NCI-H510A treated with DMSO at 0.1 percent for 48 hours (cell line): ENCODE measurements at regions not wholly inside any gene's neighbourhood (a gene's known extent, or its start where the extent isn't known, plus 50 kb on each side); places are given as distances from the start of the nearest gene placed in this dataset.

Experiments used
- DNase-seq: peaks from one replicate; lab custom pipeline; 2025; lab: John Stamatoyannopoulos, UW

DNA sequence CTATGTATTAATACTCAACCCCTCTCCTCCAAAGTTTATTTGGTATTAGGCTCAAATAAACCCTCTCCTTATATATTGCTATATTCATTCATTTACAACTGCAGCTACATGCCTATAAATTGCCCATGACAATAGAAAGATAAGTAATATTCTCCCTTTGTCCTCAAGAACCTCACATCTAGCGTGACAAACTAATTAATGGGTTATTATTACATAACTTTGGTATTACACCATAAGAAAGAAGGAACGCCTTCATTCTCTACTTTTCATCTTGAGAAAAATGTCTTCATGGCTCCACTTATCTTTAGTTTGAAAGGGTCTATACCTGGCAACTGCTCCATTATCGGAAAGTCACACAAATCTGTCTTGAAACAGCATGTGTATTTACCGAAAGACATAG lies 157.7 kb upstream of the RASGEF1B start:
- no peak for DNase-seq

GRCh38 chr4:81628489-81628888 lies 156.8 kb upstream of the RASGEF1B start:
- DNase-seq: no peak

DNA sequence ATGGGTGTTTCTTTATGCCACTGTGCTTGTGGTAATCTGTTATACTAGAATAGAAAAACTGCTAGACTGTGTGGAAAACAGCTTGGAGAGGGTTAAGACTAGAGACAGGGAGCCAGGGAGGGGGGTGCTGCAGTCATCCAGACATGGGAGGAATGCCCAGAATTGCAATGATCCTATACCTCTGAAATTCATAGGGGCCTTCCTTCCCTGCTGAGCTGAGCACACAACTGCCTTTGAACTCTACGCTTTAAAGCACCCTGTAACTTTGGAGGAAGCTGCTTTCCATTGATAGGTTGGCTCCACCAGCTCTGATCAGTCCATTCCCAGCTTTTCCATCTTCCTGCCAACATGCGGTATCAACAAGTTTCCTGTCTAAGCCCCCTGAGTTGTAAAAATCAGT lies 155.9 kb upstream of the RASGEF1B start:
- DNase-seq: no peak

GRCh38 chr4:81626851-81627250 lies 155.1 kb upstream of the RASGEF1B start:
- DNase-seq: no peak

DNA sequence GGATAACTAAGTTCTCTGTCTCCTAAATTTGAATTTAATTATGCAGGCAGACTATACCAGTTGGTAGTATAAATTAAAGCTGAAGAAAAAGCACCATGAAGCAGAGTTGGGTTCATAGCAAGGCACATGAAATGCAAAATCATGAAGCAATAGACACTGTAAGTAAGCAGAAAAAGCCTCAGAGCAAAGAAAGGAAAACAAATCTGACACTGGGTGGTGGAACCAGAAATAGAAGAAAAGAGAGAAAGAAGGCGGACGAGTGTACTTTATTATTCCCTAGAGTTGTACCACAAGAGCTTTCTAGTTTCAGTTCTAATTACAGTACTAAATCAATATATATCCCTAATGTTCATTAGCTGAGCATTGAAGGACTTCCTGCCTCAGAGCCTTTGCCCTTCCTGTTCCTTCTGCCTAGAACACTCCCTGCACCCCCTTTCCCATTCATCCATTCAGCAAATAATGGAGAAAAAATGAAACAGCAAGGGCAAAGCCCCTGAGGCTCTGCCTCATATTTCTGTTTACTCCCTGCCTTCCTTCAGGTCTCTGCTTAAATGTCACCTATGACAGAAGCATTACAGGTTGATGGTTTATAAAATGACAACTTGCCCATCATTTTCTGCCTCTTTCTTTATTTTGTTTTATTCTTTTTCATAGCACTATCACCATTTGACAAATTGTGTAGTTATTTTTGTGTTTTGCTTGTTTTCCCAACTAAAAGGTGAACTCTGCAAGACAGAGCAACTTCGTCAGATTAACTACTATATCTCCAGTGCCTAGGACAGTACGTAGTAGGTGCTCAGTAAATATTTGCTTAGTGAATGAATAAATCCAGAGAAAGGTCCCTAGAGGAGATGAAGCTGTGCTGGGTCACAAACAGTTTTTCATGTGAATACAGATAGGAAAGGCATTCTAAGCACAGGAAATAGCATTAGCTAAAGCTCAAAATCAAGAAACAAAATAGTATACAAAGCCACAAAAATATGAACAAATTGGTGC lies 154.0 kb upstream of the RASGEF1B start:
- DNase-seq: no peak

DNA sequence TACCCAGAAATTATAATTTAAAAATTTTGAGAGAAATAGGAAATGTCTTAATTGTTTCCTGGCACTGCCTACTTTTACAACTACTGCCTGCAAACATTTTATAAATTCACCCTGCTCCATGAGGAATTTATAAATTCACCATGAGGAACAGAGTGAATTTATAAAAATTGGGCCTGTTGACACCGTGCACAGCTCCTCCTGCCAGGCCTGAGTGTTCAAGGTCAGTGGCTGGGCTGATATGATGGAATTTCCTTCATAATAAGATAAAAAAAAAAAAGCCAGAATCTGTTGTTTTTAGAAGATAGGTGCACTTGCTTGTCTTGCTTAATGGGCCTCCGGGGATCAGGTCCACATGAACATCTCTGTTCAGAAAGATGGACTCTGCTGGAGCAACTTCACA lies 151.7 kb upstream of the RASGEF1B start:
- no peak for DNase-seq

DNA sequence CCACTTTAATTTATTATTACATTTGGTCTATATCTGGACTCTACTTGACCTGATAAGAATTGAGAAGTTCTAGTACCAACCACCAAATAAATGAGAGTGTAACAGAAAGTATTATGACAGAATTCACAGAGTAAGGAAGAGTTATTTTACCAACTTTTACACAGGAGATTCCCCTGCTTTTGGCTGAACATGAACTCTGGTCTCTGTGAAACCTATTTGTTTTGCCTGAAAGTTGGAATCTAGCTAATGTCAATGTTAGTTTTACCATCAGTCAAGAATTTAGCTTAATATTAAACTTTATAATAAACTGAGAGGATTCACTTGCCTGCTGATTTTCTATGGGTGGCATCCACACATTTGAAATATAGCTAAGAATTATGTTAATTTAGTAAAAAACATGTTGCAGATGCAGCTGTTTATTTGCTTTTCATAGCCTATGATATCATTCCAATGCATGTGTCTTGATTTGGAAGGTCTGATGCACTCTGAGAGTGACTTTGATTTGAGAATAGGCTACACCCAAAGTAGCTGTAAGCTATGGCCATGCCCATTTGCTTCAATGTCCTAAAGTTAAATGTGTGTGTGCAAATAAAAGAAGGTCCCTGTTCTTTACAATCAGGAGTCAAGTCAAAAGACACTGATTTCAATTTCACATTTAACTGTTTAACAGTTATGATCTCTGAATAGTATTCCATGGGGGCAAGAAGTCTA lies 150.9 kb upstream of the RASGEF1B start:
- no peak for DNase-seq

DNA sequence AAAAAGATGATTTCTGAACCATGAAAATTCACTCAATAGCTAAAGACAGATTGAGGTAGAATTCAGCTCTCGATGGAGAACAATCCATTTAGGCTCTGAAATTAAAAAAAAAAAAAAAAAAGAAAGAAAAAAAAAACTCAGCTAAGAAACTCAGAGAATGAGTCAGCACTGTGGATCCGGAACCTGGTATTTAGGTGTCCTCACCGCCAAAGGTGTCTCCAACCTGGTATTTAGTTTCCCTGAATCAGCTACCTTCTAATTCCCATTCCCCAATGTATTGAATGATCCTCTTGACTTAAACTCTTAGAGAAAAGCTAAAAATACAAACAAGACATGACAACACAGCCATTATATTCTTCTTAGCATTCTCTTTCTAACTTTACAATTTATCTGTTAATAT lies 150.3 kb upstream of the RASGEF1B start:
- no peak for DNase-seq

DNA sequence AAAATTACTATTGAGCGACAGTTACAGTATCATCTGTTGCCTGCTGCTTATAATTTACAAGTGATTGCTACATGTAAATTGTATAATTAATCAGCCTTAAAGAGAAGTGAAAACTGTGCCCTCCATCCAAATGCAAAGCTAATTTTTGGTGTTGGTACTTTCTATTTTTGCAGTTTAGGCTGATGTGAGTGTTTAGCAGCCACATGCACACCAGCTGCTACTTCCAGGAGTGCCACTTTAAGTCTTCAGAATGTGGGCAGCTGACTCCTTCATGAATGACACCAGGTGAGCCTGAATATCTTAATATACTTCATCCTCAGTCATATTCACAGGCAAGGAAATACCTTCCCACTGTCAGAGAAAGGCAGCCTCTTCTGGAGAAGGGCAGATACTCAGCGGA lies 149.8 kb upstream of the RASGEF1B start:
- no peak for DNase-seq

DNA sequence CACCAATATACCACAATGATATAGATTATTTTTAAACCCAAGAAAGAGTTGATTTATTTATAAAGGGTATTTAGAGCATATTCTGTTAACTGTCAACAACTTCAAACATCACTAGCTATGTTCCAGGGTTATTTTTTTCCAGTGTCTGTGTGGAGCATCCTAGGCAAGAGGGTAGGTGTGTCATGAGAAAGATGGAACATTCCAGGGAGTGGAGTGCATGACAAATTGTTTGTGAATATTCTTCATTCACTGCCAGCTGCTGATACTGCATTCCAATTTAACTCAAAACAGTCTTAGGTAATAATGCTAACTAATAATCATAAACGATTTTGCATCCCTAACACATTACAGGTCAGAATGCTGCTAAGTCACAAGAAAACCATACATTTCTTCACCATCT lies 148.7 kb upstream of the RASGEF1B start:
- no peak for DNase-seq

DNA sequence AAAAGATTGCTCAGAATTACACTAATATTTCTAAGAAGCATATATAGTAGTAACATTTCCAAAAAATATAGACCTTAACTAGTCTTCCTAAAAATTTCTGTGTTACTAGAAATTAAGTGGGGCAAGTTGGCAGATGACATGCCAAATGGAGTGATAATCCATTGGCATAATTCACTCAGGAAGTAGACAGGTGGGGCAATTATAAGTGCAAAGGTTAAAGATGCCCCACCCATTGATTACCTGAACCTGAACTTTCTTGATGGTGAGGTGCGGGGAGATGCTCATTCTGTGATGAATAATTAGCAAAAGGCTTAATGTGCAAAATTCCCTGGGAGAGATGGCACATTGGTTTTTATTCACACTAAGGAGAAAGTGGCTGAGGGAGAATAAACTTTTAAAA lies 145.8 kb upstream of the RASGEF1B start:
- DNase-seq: no peak

GRCh38 chr4:81611221-81611620 lies 139.5 kb upstream of the RASGEF1B start:
- DNase-seq: no peak

GRCh38 chr4:81609844-81610243 lies 138.1 kb upstream of the RASGEF1B start:
- DNase-seq: no peak

DNA sequence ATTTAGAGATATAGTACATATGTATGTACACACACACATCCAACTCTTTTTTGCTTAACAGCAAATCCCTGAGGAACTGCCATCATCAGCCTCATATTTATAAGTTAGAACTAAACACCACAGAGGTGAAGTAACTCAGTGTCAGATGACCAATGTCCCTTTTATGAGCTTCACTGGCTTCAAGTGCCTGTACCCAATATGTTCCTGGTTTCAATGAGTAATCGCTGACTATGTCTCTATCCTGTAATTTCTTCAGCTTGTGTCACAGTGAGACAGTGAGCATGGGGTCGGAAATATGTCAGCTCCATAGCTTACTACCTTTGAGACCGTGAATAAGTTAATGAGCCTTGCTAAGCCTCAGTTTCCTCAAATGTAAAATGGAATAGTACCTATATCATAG lies 136.2 kb upstream of the RASGEF1B start:
- no peak for DNase-seq

DNA sequence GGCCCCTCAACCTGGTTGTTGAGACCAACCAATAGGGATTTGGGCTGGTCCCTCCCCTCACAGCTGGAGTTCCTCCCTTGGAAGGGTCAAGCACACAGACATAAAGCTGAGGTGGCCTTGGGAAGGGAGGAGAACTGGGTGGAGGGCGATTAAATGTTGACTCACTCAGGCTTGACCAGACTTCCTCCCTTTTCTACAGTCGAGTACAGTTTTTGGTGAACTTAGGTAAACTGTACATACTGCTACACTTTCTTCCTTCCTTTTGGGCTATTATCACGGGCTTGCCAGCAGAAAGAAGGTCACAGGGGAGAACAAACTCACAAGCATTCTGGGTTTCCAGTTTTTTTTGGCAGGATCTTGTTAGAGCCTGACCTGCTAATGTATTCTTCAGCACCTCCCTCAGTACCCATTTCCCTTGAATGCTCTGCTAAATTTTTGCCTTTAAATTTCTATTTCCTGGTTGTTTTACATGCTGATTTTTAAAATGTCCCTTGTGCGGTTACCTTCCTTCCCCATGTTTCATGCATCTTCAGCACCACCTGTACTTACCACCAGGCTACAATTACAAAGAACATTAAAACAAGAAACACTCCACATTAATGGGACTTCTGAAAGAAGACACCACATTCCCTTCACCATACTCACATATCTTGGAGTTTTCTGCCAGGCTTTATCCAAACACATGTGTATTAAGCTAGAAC lies 135.2 kb upstream of the RASGEF1B start:
- no peak for DNase-seq

DNA sequence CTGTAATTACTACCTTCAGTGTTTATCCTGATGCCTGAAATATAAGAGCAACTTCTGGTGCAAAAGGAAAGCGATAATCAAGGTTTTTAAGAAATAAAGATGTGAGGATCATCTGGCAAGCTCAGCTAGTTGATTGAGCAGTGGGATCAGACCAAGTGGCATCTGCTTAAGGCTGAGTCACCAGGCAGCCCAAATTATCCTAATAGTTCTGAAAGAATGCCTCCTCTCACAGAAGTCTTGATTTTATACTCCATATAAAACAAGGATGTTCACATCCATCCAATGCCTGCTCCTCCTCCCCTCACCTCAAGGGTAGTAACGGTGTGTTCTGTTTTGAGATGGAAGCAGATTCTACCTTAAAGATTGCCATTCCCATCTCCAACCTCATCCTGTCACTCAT lies 134.5 kb upstream of the RASGEF1B start:
- DNase-seq: no peak

DNA sequence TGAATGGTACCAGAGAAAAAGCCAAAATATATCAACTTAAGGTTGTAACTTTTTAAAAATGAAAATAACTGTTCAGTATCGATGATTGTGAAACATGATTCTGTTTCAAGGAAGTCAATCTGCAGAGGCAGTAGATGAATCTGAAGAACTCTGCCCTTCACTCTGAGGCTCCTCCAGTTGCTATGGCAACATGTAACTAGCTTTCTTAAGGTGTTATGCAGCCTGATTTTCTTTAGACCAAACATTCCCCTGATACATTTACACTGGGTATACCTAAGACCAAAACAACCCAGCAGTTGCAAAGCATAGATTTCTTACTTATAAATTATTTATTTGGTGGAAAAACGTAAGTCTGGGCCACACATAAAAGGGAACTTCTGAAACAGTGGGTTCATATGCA lies 133.6 kb upstream of the RASGEF1B start:
- no peak for DNase-seq

GRCh38 chr4:81604683-81605218 lies 133.0 kb upstream of the RASGEF1B start:
- DNase-seq: no peak

DNA sequence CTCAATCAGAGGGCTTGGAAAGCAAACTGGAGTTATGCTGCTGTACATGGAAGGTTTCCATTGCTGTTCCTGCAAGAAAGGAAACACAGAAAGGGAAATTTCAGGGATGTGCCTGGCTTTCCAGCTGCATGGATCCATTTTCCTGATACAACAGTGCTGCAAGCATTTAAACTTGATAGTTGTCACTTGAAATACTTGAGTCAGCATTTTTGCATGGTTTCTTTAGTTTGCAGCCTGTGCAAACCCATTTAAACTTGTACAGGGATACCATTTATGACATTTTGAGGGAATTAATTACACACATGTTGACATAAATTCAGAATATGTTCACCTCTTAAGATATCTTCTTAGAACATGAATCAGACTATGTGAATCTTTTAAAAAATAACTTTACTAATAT lies 131.1 kb upstream of the RASGEF1B start:
- DNase-seq: no peak

- DNase-seq: no peak
Measured at GRCh38 chr4:81601358-81601694, 129.6 kb upstream of the RASGEF1B start.

DNA sequence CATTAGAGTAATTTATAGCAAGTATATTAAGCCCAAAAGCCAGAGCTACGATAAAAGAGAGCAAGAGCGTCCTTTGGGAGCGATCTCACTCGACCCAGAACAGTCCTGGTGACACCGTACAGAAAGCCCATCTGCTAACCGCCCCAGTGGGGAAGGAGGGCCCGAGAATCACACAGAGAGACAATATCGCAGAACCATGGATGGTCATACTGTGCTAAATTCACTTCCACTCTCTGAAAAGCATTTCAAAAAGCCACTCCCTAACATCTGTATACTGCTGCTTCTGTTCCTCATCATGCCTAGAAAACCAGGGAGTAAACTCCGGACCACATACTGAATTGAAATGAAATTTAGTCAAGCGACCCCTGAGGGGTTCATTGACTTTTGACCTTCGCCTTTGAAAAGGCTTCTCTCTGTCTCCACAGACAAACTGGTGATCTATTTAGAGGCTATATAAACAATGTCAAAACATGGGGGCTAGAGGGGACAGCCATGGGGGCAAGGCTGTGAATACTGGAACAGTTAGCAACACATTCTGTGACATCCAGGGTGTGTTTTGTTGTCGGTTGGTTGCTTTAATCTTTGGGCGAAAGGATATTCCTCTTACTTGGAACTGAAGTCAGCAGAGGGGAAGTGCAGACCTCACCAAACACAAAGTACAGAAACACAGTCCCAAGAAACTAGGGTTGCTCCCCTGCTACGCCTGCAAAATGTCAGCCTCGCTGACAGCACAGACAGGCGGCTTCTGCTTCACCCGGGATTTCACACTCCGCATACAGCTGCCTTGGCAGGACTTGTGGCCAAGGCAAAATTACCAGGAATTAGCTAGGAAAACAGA lies 129.0 kb upstream of the RASGEF1B start:
- DNase-seq: no peak
